ENCODE measurements at regions not wholly inside any gene's neighbourhood (a gene's known extent, or its start where the extent isn't known, plus 50 kb on each side); places are given as distances from the start of the nearest gene placed in this dataset.

GRCh38 chr11:56885177-56885576, 103.5 kb upstream of the OR5AK2 start:
- FAIRE-seq (no peak), DNase-seq (peak in 4 of 6 donors; percentile 35 to 47 (median 40)), ATAC-seq (peak; percentile 85 to 96 (median 92))
- Histone ChIP-seq H3K36me3 (no peaks in the 10 kb centered on the region), H3K4me1 (peaks cover 4 to 16% (median 9%) of the 10 kb centered on the region in 3 donors), H3K9me3 (no peaks in the 10 kb centered on the region), H3K4me3 (no peak overlapping the region), H3K27me3 (no peaks in the 10 kb centered on the region), H3K27ac (peak overlapping the region in 3 of 4 donors; percentile 46 to 61 (median 56))
- 0 to 6% methylated on average over 1 of the region's 1 CpG for WGBS, 2 donors
- TF ChIP-seq CTCF (IDR thresholded peaks at IDR 0.05): no peak
- intact Hi-C loops (cut with DNase I): no loop called here

DNA sequence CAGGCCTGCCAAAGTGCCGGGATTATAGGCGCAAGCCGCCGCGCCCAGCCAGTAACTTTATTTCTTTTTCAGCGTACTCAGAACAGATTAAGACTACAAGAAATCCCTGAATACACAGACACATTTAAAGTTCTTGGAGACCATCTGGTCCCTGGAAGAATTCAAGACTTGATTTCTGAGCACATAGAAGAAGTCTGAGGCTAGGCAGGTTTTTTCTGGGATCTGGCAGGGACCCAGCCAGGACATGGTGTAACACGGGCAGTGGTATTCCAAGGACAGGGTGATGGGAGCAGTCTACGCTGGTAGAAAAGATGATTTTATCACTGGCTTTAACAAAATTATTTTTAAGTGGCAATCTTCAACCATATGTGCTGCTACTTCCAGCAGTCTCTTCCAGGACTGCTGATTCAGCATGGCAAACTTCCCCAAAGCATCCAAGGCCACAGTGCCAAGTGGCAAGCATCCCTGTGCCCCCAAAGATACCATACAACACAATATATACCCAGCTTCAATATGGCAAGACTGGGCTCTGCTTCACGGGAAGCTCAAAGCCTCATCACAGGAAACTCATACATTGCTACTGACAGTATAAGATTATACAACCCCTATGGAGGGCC, 105.2 kb upstream of the OR5AK2 start:
- Histone ChIP-seq H3K27ac (peak overlapping the region in 1 of 4 donors; percentile 61), H3K9me3 (no peaks in the 10 kb centered on the region), H3K4me1 (peaks cover 4 to 16% (median 9%) of the 10 kb centered on the region in 3 donors), H3K4me3 (no peak overlapping the region), H3K36me3 (no peaks in the 10 kb centered on the region), H3K27me3 (no peaks in the 10 kb centered on the region)
- DNase-seq: no peak
- 88% methylated on average over 9 of the region's 9 CpGs for WGBS, 2 donors
- intact Hi-C loops (cut with DNase I): no loop called here
- ATAC-seq: no peak
- no peak for FAIRE-seq
- no peak for TF ChIP-seq CTCF (IDR thresholded peaks at IDR 0.05)

- peak in 3 of 4 donors; percentile 21 to 42 (median 38) for ATAC-seq
- intact Hi-C loops (cut with DNase I): no loop called here
- no peak for DNase-seq
- TF ChIP-seq CTCF (IDR thresholded peaks at IDR 0.05): no peak
- H3K27ac ChIP-seq: no peak overlapping the region
- H3K36me3 ChIP-seq: no peaks in the 10 kb centered on the region
- FAIRE-seq: no peak
- H3K9me3 ChIP-seq: no peaks in the 10 kb centered on the region
- H3K27me3 ChIP-seq: no peaks in the 10 kb centered on the region
- H3K4me1 ChIP-seq: no peaks in the 10 kb centered on the region
- 74 to 75% methylated on average over 3 of the region's 3 CpGs for WGBS, 2 donors
- no peak overlapping the region for H3K4me3 ChIP-seq
Measured at GRCh38 chr11:56876621-56877275, 112.0 kb upstream of the OR5AK2 start.

DNA sequence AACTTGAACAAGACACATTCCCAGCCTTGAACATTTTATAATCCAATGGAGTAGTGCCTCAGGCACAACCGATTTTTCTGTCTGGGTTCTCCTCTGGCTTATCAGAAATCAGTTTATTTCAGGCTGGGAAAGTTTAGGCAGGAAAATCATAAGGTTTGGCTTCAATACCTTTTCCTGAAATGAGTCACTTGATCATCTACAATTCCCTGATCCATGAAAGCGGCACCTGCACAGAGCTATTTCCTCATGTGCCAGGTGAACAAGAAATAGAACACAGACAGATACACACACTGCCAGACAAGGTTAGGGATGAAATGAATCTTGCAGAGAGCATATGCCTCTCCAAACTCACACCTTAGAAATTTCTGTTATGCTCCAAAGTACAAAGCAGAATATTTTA, 106.7 kb upstream of the OR9G4 start:
- Histone ChIP-seq H3K9me3 (no peaks in the 10 kb centered on the region), H3K27me3 (no peaks in the 10 kb centered on the region), H3K36me3 (no peaks in the 10 kb centered on the region), H3K4me1 (no peaks in the 10 kb centered on the region), H3K4me3 (no peak overlapping the region), H3K27ac (peak overlapping the region in 1 of 4 donors; percentile 19)
- TF ChIP-seq CTCF (IDR thresholded peaks at IDR 0.05): no peak
- FAIRE-seq: no peak
- ATAC-seq: peak in 3 of 4 donors; percentile 12 to 57 (median 37)
- intact Hi-C loops (cut with DNase I): no loop called here
- DNase-seq: no peak
- WGBS, 2 donors: 46% methylated on average over 2 of the region's 2 CpGs

- DNase-seq: no peak
- intact Hi-C loops (cut with DNase I): no loop called here
- no peaks in the 10 kb centered on the region for H3K27me3 ChIP-seq
- FAIRE-seq: no peak
- no peaks in the 10 kb centered on the region for H3K9me3 ChIP-seq
- no peaks in the 10 kb centered on the region for H3K4me1 ChIP-seq
- H3K4me3 ChIP-seq: no peak overlapping the region
- H3K27ac ChIP-seq: no peak overlapping the region
- no peaks in the 10 kb centered on the region for H3K36me3 ChIP-seq
- no peak for TF ChIP-seq CTCF (IDR thresholded peaks at IDR 0.05)
- ATAC-seq: no peak
- WGBS, 2 donors: 61 to 68% methylated on average over 1 of the region's 1 CpG
Measured at GRCh38 chr11:56852131-56852530, 103.6 kb upstream of the OR9G4 start.
